ENCODE measurements at regions not wholly inside any gene's neighbourhood (a gene's known extent, or its start where the extent isn't known, plus 50 kb on each side); places are given as distances from the start of the nearest gene placed in this dataset.
"Not testable (repeated sequence)": the region's sequence is repeated elsewhere in the genome, so short reads cannot be mapped to it uniquely, and the experiment has no call there.

DNA sequence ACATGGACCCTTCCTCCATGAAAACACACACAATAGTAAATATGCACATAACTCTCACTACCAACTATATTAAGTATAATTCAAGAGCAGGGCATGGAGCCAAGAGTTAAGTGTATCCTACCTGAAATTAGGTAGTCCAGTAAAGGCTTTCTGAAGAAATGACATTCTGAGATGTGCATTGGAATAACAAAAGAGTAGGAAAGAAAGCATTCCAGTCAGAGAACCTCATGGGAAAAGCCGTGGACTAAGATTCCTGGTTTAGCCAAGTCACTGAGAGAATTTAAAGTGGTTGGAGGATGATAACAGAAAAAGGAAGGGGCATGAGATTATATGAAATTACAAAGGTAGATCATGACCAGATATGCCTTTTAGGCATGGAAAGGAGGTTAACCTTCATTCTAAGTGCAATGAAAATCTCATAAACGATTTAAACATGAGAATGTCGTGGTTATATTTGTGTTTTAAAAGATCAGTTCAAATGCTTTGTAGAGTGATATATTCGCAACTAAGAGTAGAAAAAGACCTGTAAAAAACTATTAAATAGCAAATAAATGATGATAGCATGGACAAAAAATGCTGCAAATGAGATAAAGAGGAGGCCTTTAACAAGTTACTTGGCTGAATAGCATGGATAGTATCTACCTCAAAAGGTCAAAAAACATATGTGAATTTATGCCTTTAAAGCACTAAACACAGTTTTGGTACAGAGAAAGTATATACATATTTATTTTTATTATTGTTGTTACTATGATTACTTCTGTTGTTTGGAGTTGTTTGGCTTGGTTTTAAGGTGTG, 767.4 kb upstream of the GHITM start:
- DNase-seq = no peak

DNA sequence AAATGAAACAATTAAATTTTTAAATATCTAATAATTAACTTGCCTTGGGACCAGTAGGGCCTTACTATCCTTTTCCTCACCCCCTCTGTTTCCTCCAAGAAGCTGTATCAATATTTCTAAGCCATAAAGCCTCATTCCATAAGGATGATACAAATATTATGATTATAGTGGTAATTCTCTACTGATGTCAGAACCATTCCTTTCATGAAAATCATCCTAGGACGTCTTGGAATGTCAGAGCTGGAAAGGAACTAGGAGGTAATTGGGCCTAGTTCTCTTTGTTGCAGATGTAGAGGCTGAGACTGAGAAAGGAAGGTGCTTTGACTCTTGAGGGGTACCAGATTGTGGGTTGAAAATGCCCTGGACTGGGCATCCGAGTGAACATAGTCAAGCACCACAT, 766.7 kb upstream of the GHITM start:
- DNase-seq = no peak

DNA sequence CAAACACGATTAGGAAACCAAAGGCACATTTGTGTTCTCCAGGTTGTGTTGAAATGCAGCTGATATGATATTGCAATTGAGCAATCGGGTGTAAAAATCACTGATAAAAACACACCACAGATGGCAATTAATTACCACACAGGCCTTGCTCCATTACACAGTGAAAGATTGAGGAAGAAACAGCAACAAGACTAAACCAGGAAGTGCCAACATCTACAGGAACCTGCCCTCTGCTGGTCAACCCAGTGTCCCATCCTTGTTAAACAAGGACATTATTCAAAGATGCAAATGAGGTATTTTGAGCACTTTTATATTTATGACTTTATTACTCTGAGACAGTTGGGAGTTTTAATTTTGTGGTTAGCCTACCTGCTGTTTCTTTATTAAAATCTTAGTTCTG, 765.6 kb upstream of the GHITM start:
- DNase-seq = no peak

DNA sequence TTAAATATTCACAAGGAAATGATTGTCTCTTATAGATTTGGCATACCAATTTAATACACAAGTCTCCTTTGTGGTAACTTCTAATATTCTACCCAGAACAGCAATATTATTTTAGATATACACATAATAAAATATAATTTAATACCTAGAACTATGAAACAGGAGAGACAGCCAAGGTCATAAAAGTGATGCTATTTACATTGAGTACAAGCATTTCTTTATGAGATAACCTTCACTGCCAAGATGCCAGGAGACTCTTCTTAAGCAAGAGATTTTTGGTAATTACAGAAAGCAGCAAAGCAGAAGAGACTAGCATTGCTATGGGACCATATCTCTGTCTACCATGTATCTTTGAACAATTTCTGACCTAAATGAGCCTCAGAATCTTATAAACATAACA, 764.6 kb upstream of the GHITM start:
- no peak for DNase-seq

DNA sequence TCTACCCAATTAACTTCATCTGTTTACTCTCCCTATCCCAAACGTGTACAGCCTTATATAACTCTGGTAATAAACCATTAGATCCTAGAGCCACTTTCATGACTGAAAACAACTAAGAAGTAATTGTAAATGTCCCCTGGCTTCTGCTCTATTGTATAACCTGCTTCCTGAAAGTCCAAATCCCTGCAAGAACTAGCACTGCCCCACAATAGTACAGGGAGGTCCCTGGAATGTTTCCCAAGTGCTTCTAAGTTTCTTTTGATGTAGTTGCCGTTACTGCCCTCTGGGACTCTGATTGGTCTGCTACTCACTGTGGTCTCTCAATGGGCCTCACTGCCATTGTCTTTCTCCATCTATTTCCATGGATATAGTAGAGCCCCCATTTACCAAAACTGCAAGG, 764.0 kb upstream of the GHITM start:
- DNase-seq = no peak

DNA sequence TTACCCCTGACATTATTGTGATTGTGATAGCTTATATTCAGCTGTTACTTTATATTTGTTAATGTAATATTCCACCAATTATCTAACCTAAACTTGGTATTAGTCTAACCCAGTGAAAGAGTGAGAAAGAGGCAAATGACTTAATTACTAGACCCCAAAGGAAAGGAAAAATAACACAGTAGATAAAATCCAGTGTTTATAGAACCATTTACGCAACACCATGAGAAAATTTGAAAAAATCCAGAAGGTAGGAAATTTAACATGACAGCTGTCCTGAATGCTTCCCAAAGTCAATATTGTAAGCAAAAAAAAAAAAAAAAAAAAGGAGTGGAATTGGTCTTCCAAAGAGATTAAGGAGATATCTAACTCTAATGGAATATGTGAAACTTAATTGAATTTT, 741.5 kb upstream of the GHITM start:
- no peak for DNase-seq

DNA sequence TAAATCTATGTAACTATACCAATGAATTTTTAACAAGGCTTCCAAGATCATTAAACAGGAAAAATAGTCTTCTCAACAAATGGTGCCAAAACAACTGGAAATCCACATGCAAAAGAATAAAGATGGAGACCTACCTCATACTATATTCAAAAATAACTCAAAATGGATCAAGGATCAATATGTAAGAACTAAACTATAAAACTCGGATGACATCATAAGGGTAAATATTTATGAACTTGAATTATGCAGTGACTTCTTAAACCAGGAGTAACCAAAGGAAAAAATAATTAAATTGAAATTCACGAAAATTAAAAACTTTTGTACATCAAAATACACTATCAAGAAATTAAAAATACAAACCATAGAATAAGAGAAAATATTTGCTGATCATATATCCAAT, 728.7 kb upstream of the GHITM start:
- DNase-seq = no peak

DNA sequence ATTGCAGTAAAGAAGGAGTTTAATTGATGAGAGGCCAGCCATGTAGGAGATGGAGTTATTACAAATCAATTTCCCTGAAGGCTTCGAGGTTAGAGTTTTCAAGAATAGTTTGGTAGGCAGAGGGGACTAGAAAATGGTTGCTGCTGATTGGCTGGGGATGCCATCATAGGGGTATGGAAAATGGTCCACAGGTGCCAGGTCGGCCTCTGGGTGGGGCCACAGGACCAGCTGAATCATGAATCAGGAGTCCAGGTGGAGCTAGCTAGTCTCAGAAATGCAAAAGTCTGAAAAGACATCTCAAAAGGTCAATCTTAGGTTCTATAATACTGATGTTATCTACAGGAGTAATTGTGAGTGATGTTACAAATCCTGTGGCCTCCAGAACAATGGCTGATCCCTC, 714.0 kb upstream of the GHITM start:
- DNase-seq = no peak

DNA sequence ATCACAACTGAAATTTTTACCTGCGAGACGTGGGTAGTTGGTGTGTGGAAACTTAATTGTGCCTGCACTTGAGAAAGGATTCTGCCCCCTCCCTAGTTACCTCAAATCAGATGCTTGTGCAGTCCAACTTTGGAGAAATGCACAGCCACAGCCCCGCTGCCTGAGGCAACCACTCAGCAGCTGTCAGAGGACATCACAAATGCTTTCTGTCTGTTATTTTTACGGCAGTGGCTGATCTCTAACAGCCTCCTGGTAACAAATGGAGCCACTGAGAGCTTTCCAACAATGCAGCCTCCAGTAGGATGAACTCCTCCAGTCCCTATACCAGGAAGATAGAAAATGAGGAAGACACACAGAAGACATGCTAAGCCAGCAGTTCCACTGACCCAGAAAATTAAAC, 712.2 kb upstream of the GHITM start:
- no peak for DNase-seq

DNA sequence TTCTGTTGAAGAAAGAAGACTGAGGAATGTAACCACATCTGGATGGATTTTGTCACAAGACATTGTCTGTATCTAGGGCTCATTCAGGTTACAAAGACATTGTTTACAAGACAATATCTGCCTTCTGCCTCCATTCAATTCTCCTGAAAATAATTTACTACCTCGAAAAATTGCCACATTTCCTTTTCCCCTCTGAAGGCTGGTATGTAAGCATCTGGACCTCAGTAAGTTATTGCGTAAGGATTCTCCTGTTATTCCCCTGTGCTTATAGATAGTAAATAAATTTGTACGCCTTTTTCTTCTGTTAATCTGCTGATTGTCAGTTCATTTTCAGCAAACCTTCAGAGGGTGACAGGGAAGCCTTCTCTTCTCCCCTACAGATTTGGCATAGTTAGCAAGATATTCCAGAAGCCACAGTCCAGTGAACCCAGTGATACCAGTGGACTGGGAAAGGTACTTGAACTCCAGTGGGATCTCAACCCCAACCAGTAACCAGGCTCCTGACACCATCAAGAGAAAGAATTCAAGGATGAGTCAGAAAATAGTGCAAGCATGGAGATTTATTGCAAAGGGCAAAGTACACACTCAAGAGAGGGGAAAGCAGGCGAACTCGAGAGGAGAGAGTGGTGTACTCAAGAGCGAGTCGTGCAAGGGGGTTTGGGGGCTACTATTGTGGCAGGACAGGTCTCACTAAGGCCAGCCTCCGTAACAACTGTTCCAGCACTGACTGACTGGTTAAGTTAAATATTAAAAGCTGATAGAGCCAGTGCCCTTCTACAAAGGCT, 706.9 kb upstream of the GHITM start:
- no peak for DNase-seq

DNA sequence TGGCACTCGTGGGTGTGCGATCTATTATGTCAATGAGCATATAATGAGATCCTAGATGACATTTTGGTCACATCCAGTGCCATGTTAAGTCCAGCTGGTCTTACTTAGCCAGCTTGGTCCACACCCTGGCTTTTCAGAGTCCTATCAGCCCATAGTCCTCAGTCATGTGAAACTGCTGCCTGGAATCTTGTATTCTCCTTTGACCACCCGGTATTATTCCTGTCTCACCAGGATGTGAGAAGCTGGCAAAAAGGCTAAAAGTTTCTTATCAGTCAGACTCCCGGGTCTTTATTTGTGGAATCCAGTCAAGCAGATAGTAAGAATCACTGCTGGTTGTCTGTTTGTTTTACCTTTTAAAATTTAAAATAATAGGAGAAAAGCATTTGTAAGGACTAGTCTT, 705.6 kb upstream of the GHITM start:
- DNase-seq = no peak

DNA sequence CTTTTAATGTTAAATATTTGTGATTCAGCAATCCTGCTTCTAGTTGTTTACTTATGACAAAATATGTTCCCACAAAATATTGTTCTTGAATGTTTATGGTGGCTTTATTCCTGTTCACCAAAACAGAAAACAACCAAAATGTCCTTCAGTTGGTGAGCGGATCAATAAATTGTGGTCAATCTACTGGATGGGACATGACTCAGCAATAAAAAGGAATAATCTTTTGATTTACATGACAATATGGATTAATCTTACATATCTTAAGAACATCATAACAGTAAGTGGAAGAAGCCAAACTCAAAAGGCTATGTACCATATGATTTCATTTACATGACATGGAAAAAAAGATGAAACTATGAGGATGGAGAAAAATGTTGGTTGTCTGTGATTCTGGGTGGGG, 691.3 kb upstream of the GHITM start:
- no peak for DNase-seq

DNA sequence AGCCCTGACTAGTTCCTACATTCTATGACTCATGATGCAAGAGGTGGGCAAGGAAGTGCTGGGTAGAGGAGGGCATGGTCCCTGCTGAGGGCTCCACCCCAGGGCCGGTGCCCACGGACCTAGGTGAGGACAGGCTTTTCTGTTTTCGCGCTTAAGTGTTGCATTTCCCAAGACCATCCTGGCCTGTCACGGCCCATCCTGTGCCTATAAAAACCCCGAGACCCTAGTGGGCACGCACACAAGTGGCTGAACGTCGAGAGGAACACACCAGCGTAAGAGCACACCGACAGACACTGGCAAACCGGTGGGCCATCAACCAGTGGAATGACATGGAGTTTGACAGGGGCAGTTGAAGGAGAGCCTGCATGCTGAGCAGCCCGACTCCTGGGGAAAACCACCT, 680.7 kb upstream of the GHITM start:
- no peak for DNase-seq

DNA sequence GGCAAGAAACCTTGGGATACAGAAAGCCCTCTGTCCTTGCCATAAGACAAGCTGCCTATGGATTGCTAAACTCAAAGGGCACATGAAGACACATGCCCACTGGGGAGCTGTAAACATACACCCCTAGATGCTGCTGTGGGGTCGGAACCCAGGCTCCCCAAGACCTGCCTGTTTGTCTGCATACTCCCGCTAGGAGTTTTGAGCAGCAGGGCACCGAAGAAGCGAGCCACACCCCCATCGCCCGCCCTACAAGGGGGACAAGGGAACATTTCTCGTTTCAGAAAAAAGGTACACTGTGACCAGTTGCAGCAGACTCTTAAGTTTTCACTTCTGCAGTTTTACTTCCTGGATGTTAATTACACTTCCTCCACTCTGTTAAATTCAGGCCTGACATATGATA, 680.2 kb upstream of the GHITM start:
- no peak for DNase-seq

DNA sequence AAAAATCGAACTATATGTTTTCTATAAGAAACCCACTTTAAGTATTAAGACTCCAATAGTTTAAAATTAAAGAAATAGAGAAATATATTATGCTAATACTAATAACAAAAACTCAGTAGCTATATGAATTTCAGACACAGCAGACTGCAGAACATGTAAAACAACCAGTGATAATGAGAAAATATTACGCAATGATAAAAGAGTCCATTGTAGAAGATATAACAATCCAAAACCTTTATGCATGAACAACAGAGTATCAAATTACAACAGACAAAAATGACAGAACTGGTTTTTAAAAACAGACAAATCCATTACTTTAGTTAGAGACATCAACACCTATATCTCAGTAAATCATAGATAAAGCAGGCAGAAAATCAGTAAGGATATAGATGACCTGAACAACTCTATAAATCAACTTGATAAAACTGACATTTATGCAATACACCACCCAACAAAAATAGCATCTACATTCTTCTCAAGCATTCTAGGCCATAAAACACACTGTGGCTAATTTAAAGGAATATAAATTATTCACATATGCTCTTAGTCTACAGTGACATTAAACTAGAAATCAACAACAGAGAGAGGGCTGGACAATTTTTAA, 669.5 kb upstream of the GHITM start:
- DNase-seq = no peak

DNA sequence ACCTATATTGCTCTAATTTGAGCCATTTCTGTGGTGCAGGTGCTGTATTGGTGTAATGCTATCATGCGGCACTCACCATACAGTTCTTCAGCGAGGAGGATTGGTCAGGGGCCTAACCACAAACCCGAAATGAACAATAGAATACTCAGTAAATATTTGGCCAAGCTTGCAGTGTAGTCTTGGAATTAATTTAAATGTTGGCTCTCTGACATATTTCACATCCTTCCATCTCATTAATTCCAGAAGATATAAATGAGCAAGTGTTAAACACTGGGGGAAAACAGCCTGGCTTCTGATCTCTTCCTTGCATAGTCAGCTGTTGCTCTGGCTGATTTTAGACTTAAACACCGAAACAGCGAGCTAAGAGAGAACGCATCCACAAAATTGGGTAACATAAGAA, 663.1 kb upstream of the GHITM start:
- DNase-seq = no peak

DNA sequence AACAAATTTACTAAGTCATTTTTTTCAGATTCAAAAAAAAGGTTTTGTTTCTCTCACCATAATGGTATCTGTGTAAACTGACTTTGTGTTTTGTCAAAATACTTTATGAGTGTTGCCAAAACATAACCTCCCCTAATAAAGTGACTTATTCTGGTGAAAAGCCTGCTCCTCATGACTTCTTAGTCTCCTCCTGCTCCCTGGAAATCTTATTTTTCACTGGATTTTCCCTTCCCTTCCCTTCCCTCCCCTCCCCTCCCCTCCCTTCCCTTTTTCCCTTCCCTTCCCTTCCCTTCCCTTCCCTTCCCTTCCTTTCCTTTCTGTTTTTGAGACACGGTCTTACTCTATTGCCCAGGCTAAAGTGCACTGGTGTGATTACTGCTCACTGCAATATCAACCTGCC, 650.1 kb upstream of the GHITM start:
- DNase-seq = no peak

DNA sequence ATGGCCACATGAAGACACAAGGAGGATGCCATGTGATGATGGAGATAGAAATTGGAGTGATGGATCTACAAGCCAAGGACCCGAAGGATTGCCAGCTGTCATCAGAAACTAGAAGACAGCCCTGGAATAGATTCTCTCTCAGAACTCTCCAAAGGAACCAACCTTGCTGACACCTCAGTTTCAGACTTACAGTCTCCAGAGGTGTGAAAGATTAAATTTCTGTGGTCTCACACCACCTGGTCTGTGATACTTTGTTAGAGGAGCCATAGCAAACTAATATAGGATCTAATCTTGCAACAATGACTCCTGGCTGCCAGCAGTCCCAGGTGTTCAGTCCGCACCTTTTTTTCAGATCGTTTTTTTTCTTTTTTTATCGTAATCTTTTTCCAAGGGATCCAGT, 647.3 kb upstream of the GHITM start:
- no peak for DNase-seq

DNA sequence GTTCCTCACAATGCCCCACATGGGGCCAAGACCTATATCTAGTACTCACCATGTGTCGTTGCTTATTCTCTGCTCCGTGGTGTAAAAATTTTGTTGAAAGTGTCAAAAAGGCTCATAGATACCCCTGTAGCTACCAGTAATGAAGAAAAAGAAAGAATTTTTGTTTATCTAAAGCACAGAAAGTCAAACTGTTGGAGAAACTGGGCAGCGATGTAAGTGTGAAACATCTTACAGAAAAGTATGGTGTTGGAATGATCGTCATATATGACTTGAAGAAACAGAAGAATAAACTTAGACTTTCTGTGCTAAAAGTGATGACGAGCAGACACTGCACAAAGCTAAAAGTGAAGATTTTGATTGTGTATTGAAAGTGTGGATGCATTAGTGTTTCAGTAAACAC, 626.6 kb upstream of the GHITM start:
- DNase-seq = no peak

DNA sequence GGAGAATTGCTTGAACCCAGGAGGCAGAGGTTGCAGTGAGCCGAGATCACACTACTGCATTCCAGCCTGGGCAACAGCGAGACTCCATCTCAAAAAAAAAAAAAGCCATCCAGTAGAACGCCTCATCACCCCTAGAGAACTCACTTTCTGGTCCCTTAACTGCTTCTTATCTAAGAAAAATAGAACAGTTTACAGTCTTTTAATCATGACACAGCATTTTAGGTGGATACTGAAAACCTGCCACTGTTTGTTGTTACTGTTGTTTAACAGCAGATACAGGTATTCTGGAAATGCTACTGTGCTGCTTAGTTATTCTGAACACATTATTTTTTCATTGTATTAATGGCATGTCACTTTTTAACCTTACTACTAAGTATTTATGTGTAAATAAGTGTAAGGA, 624.3 kb upstream of the GHITM start:
- DNase-seq = no peak

DNA sequence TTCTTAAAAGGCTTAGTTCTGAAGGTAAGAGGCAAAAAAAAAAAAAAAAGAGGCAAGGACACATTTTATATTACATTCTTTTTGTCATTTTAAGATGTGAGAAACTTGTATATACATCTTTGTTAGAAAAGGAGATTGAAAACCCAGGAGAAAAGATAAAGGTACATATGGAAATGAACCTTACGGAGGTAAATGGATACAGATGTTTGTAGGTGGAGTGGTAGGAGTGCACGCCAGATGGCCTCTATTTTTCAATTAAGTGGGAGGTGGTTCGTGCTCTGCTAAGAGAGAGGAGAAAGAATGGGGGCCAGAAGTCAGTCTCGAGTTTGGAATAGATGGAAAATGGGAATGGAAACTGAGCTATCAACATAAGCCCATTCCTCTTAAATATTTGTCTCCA, 622.5 kb upstream of the GHITM start:
- no peak for DNase-seq

DNA sequence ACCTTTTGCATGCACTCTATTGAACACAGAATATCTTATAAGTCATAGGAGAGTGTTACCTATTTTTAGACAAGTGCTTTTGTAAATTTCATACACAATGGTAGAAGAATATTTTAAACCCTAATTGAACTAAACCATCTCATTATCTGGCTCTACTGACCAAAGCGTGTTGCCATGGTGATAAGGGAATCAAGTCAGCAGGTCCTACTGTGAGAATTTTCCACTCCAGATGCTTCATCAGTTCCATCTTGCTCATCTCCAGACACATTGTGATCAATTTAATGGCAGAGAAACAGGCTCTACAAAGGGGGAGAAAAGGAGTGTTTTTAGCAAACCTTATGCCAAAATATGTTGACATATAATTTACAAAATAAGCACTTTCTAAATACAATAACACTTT, 621.9 kb upstream of the GHITM start:
- DNase-seq = no peak

DNA sequence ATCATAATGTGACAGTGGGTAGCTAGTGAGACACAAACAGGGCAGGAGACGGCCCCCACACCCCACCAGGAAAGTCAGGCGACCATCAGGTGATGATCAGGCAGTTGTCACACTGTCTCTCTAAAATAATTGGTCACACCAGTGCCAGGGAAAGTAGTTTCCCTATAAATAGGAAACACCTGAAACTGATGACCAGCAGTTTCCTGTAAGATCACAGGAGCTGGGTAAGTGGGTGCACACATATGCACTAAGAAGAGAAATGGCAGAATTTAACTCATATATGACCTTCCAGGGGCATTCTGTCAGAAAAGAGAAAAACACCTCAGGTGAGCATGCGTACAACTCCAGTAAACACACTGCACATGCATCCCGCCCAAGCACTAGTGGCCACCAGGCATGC, 620.5 kb upstream of the GHITM start:
- no peak for DNase-seq

DNA sequence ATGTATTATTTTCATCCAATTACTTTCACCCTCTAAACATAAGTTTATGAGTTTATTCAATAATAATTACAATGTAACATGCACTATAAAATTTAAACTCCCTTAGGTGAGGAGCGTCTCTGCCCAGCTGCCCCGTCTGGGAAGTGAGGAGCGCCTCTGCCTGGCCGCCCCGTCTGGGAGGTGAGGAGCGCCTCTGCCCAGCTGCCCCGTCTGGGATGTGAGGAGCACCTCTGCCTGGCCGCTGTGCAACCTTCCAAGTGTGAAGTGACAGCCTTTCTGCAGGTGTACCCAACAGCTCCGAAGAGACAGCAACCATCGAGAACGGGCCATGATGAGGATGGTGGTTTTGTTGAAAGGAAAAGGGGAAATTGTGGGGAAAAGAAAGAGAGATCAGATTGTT, 618.9 kb upstream of the GHITM start:
- DNase-seq = not testable (repeated sequence)
